Testis (tissue), 2 donors: ENCODE measurements at regions not wholly inside any gene's neighbourhood (a gene's known extent, or its start where the extent isn't known, plus 50 kb on each side); places are given as distances from the start of the nearest gene placed in this dataset.

Source experiments
- CTCF ChIP-seq, 3 experiments: fragments of 450-650 bp in 2 of 3; fragments of 200-600 bp in 1 of 3; sonication (generic) in 1 of 3; IDR thresholded peaks; one replicate each; pipeline ENCODE4 v1.5.1; 2016 to 2019; ENCODE audit warnings: antibody characterized with exemption in 3 of 3, mild to moderate bottlenecking in 2 of 3, moderate library complexity in 1 of 3
- POLR2A ChIP-seq: fragments of 450-650 bp; IDR thresholded peaks from one replicate; pipeline ENCODE4 v1.6.1; 2017; ENCODE audit warnings: antibody characterized with exemption, mild to moderate bottlenecking, moderate library complexity

- TF ChIP-seq POLR2A (no peak), CTCF (IDR thresholded peaks at IDR 0.05) (no peak)
Observed at GRCh38 chr7:136274636-136275345, 297.6 kb upstream of the MTPN start.
